Activated CD4-positive, CD25-positive, alpha-beta regulatory T cell (primary cell): ENCODE measurements at regions not wholly inside any gene's neighbourhood (a gene's known extent, or its start where the extent isn't known, plus 50 kb on each side); places are given as distances from the start of the nearest gene placed in this dataset.
"Not testable (repeated sequence)": the region's sequence is repeated elsewhere in the genome, so short reads cannot be mapped to it uniquely, and the experiment has no call there.

Experiments
- DNase-seq, 4 experiments: peaks; one replicate each; lab custom pipeline; 2025; lab: John Stamatoyannopoulos, UW

DNA sequence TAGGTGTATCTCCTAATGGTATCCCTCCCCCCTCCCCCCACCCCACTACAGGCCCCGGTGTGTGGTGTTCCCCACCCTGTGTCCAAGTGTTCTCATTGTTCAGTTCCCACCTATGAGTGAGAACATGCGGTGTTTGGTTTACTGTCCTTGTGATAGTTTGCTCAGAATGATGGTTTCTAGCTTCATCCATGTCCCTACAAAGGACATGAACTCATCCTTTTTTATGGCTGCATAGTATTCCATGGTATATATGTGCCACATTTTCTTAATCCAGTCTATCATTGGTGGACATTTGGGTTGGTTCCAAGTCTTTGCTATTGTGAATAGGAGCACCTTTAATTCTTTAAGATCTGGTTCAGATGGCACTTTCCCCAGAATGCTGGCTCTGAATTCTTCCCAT is 58.5 kb upstream of the PTGFRN start:
- DNase-seq: not testable (repeated sequence)

DNA sequence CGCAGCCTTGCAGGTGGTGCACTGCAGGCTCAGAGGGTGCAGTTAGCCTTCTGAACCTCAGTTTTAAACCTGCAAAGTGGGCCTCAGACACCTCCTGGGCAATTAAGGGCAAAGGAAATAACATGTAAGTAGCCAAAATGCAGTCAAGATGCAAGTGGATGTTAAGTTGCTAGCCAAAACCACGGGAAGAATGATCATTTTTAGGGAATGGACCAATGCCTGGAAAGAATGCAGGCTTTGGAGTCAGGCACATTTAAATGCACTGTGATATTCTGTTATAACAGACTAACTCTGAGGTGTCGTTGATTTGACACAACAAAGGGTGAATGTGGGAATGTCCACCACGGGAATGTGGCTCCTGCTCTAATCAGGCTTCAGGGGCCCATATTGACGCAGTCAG is 57.9 kb upstream of the PTGFRN start:
- no peak for DNase-seq

DNA sequence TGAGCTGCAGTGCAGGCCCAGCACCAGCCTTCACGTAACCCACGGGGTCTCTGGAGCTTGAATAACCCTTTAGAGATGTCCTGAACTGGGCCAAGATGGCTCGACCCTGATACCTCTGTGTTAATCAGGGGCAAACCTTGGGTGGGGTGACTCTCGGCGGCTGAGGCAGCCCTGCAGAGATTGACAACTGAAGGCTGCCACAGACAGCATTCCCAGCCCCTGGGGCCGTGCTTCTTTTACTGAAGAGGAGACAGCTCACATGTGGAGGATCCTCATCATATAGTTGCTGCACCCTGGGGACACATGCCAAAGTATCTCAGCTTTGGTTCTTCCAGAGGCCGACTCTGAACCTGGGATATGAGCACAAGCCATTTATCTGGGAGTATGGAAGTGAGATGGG is 57.3 kb upstream of the PTGFRN start:
- no peak for DNase-seq

DNA sequence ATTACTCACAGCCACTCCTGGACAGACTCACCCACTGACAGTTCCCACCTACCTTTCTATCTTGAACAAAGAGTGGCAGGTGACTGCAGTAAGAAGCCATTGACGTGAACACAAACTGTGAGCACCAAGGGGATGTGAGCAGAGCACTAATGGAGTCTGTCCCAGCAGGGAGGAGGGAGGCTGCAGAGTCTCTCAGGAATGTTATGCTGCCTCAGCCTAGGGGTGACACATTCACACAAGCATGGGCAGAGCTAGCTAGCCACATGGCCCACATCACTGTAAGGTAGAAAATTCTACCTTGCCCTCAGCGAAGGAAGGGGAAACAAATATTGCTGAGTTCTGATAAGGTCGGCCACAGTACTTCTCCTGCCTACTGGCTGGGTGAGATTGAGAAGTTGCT is 56.8 kb upstream of the PTGFRN start:
- no peak for DNase-seq

DNA sequence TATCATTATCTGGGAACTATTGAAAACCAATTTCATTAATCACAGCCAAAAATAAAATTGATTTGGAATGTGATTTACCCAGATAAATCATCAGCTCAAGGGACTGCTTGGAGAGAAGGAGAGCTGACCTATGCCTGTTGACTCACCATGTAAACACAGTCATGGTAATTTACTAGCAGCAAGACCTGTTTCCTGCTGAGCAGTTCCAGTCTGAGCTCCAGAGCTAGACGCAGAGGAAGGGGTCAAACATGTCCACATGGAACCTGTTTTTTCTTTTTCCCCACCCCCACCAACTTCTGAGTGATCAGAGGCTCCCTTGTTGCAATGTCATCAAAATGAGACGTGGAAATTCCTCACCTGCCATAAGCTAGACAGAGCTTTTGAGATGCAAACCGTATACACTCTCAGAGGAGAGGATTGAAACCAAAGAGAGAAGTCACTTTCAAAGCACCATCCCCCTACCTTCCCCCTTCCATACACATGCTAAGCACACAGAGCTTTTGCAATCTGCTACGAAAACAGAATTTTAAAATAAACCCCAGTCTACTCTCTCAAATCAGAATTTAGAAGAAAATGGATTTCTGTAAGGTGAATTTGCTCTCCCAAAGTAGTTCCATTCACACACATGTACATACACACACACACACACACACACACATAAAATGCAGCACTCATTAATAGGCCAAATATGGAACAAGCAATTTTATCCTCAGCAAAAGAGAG is 55.9 kb upstream of the PTGFRN start:
- DNase-seq: no peak

DNA sequence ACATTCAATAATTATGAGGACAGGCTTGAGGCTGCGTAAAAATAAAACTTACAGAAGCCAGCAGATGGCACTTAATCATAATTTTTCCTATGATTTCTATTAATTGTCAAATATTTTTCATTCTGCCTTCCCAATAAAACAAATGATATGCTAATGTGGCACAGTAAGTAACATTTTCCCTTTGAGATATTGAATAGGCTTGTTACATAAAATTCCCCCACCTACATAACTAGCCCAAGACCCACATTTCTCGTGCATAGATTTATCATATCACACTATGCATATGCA is 55.4 kb upstream of the PTGFRN start:
- no peak for DNase-seq

DNA sequence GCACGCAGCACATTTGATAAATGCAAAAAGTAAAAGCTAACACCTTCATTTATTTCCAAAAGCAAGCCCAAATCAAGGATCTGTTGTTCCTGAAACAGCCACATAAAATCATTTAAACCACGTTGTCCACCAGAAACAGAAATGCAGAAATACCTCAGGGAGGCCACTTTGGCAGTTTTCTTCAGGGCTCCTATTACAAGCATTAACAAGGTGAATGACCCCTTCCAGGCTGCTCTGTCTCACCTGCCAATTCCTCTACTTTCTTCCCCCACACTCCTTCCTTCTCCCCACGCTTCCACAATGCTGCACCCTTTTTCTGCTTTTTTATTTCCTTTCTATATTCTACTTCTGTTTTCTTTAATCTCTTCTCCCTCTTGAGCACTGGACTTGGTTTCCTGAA is 55.0 kb upstream of the PTGFRN start:
- DNase-seq: no peak

DNA sequence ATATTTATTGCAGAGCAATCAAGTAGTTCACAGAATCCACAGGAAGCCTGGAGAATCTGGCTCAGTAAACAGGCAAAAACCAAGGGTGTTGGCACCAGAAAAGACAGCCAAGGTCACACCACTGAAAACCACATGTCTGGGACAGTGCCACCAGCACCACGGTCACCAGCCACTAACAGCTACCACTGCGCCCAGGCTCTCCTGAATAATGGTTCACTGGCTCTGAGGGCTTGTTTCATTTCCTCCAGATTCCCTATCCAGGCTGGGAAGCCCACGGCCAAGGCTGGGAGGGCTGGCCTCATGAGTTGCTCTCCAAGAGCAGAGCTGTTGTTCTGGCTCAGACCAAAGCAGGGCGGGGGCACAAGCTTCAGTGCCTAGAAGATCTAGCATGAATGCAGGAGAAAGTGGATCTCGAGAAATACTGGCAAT is 54.5 kb upstream of the PTGFRN start:
- DNase-seq: no peak

DNA sequence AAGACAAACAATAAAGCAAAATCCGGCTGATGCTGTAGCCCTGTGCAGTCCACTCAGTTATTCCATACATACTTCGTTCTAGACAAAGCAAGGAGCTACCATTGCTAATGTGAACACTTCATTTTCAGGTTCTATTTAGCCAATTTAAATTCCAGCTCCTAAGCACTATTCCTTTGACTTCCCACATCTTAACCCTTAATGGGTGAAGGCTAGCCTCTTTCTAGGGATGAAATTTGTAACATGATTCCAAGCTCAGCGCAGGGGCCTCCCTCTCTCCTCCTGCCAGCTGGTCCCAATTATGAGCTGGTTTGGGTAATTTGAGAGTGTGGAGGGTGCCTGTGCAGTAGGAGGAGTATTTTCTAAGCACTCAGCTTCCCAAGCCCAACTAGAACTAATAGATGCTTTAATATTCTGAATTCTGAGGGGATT is 53.9 kb upstream of the PTGFRN start:
- no peak for DNase-seq

DNA sequence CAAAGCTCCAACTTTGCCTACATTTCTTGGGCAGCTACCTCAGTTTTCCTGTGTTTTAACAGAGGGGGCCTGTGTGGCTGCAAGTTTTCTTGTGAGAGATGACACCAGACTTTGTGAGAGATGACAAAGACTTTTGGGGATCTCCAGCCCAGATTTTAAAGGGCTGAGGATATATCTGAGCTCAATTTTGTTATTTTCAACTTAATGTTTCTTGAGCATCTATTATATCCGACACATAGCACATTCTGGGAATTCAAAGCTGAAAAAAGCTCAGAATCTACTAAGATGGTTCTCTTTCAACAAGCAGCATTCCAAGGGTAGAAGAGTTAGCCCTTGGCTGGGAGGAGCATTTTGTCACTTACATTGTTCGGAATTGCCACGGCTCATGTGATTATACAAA is 53.4 kb upstream of the PTGFRN start:
- no peak for DNase-seq

DNA sequence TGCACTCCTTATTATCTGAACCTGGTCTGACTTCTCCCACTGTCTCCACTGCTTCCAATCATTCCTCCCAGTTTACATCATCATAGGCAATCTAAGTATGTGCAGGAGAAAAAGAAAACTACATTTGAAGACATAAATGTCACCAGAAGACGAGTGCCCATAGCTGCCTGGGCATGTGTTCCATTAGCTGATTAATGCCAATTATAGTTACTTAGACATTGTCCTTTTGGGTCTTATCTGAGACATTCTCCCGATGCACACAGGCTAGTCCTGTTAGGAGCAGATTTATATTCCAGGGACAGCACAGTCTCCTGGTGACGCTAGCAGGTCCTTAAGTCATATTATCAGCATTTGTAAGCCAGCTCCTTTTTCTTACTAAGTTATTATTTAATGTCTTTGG is 52.6 kb upstream of the PTGFRN start:
- no peak for DNase-seq
